ENCODE measurements at regions not wholly inside any gene's neighbourhood (a gene's known extent, or its start where the extent isn't known, plus 50 kb on each side); places are given as distances from the start of the nearest gene placed in this dataset.

DNA sequence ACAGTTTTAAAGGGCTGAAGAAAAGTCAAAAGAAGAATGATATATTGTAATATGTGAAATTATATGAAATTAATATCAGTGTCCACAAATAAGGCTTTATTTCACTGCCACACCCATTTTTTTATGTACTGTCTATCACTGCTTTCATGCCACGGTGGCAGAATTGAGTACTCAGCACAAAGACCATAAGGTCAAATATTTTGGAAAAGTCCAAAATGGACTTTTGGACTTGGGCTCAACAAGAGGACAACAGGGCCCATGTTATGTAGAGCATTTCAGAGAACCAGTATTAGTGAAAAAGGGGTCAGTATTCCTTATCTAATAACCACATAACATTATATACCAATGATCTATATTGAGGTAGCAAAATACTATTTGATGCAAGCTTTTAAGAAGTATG is 427.2 kb downstream of the EPHA4 start:
- TF ChIP-seq, protein P1, sequence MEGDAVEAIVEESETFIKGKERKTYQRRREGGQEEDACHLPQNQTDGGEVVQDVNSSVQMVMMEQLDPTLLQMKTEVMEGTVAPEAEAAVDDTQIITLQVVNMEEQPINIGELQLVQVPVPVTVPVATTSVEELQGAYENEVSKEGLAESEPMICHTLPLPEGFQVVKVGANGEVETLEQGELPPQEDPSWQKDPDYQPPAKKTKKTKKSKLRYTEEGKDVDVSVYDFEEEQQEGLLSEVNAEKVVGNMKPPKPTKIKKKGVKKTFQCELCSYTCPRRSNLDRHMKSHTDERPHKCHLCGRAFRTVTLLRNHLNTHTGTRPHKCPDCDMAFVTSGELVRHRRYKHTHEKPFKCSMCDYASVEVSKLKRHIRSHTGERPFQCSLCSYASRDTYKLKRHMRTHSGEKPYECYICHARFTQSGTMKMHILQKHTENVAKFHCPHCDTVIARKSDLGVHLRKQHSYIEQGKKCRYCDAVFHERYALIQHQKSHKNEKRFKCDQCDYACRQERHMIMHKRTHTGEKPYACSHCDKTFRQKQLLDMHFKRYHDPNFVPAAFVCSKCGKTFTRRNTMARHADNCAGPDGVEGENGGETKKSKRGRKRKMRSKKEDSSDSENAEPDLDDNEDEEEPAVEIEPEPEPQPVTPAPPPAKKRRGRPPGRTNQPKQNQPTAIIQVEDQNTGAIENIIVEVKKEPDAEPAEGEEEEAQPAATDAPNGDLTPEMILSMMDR (IDR thresholded peaks at IDR 0.05): no peak
- no peak for TF ChIP-seq EP300 (IDR thresholded peaks at IDR 0.05)
- TF ChIP-seq POLR2A (IDR thresholded peaks at IDR 0.05): no peak
